SK-N-SH treated with all-trans-retinoic acid at 6 μM for 48 hours (cell line): ENCODE measurements at regions not wholly inside any gene's neighbourhood (a gene's known extent, or its start where the extent isn't known, plus 50 kb on each side); places are given as distances from the start of the nearest gene placed in this dataset.

Source experiments
- ATAC-seq: fragments of 200-7000 bp; cut with Tn5 transposase; 3 replicates; pipeline ENCODE4 v1.9.1; 2020; ENCODE audit warnings: mild to moderate bottlenecking, moderate library complexity
- ARNTL ChIP-seq: fragments of 450-650 bp; formaldehyde crosslinking; IDR thresholded peaks from 2 replicates; pipeline ENCODE4 v1.5.0; 2020; ENCODE audit warnings: low read depth, mild to moderate bottlenecking, moderate library complexity, borderline replicate concordance
- CSDC2 ChIP-seq: fragments of 250-450 bp; sonication (Bioruptor Pico); IDR thresholded peaks from 2 replicates; pipeline ENCODE4 v1.5.0; 2020; ENCODE audit warnings: mild to moderate bottlenecking, moderate library complexity
- ESRRG ChIP-seq: fragments of 250-450 bp; sonication (Bioruptor Pico); IDR thresholded peaks from 2 replicates; pipeline ENCODE4 v1.6.1; 2021; ENCODE audit warnings: mild to moderate bottlenecking
- GLIS3 ChIP-seq: fragments of 250-450 bp; sonication (Bioruptor Pico); IDR thresholded peaks from 2 replicates; pipeline ENCODE4 v1.5.0; 2020; ENCODE audit warnings: mild to moderate bottlenecking, moderate library complexity
- ISL1 ChIP-seq: fragments of 250-450 bp; sonication (Bioruptor Pico); IDR thresholded peaks from 2 replicates; pipeline ENCODE4 v2.1.2; 2022; ENCODE audit warnings: mild to moderate bottlenecking, moderate library complexity
- OSR1 ChIP-seq: fragments of 250-450 bp; sonication (Bioruptor Pico); IDR thresholded peaks from 2 replicates; pipeline ENCODE4 v1.8.0; 2022; ENCODE audit warnings: moderate library complexity, mild to moderate bottlenecking, inconsistent platforms
- PATZ1 ChIP-seq: fragments of 250-450 bp; sonication (Bioruptor Pico); IDR thresholded peaks from 2 replicates; pipeline ENCODE4 v1.8.0; 2020; ENCODE audit warnings: mild to moderate bottlenecking, moderate library complexity, borderline replicate concordance
- PPARA ChIP-seq: fragments of 250-450 bp; sonication (Bioruptor Pico); IDR thresholded peaks from 2 replicates; pipeline ENCODE4 v1.5.0; 2020; ENCODE audit warnings: mild to moderate bottlenecking, borderline replicate concordance
- RARB ChIP-seq: fragments of 250-450 bp; sonication (Bioruptor Pico); IDR thresholded peaks from 2 replicates; pipeline ENCODE4 v1.8.0; 2021; ENCODE audit warnings: mild to moderate bottlenecking, moderate library complexity
- TCF4 ChIP-seq: fragments of 250-450 bp; sonication (Bioruptor Pico); IDR thresholded peaks from 2 replicates; pipeline ENCODE4 v1.8.0; 2021; ENCODE audit warnings: mild to moderate bottlenecking, moderate library complexity, borderline replicate concordance
- TOX ChIP-seq: fragments of 250-450 bp; sonication (Bioruptor Pico); IDR thresholded peaks from 2 replicates; pipeline ENCODE4 v1.8.0; 2021; ENCODE audit warnings: mild to moderate bottlenecking, moderate library complexity, borderline replicate concordance
- TSHZ2 ChIP-seq: fragments of 250-450 bp; sonication (Bioruptor Pico); IDR thresholded peaks from 2 replicates; pipeline ENCODE4 v1.5.0; 2020; ENCODE audit warnings: mild to moderate bottlenecking, moderate library complexity
- ZC3H10 ChIP-seq: fragments of 250-450 bp; sonication (Bioruptor Pico); IDR thresholded peaks from 2 replicates; pipeline ENCODE4 v1.5.1; 2021; ENCODE audit warnings: mild to moderate bottlenecking, moderate library complexity
- ZFP3 ChIP-seq: fragments of 250-450 bp; sonication (Bioruptor Pico); IDR thresholded peaks from 2 replicates; pipeline ENCODE4 v1.5.0; 2020; ENCODE audit warnings: mild to moderate bottlenecking, moderate library complexity
- ZFP30 ChIP-seq: fragments of 450-650 bp; formaldehyde crosslinking; IDR thresholded peaks from 2 replicates; pipeline ENCODE4 v1.5.0; 2022; ENCODE audit warnings: mild to moderate bottlenecking, moderate library complexity
- ZNF565 ChIP-seq: fragments of 450-650 bp; formaldehyde crosslinking; conservative IDR thresholded peaks from 2 replicates; pipeline ENCODE4 v1.5.0; 2020; ENCODE audit warnings: low read depth, mild to moderate bottlenecking, moderate library complexity
- ZNF70 ChIP-seq: fragments of 450-650 bp; formaldehyde crosslinking; IDR thresholded peaks from 2 replicates; pipeline ENCODE4 v1.5.0; 2020; ENCODE audit warnings: mild to moderate bottlenecking, moderate library complexity
- ZNF8 ChIP-seq: fragments of 450-650 bp; formaldehyde crosslinking; IDR thresholded peaks from 2 replicates; pipeline ENCODE4 v1.5.0; 2020; ENCODE audit warnings: mild to moderate bottlenecking, moderate library complexity

GRCh38 chr4:120236873-120237272, 170.2 kb upstream of the MAD2L1 start:
- no peak for ATAC-seq
- TF ChIP-seq ARNTL (CRISPR knock-in tag), result no peak
- TF ChIP-seq TSHZ2 (CRISPR knock-in tag), result no peak
- TF ChIP-seq ZC3H10, result no peak
- no peak for TF ChIP-seq OSR1 (CRISPR knock-in tag)
- no peak for TF ChIP-seq ZNF8
- no peak for TF ChIP-seq ZFP3 (CRISPR knock-in tag)
- TF ChIP-seq, all 23 proteins: peak for 0

GRCh38 chr4:120232050-120232449, 165.4 kb upstream of the MAD2L1 start:
- TF ChIP-seq ZNF70 (no peak), ZFP3 (CRISPR knock-in tag) (no peak), ESRRG (no peak), GLIS3 (CRISPR knock-in tag) (no peak), OSR1 (CRISPR knock-in tag) (no peak), PATZ1 (CRISPR knock-in tag) (no peak), PPARA (CRISPR knock-in tag) (no peak), ZNF8 (no peak), ZC3H10 (no peak), ISL1 (CRISPR knock-in tag) (no peak), TCF4 (CRISPR knock-in tag) (no peak), TSHZ2 (CRISPR knock-in tag) (no peak), CSDC2 (CRISPR knock-in tag) (no peak), RARB (CRISPR knock-in tag) (no peak), ARNTL (CRISPR knock-in tag) (no peak)
- no peak for ATAC-seq

- TF ChIP-seq RARB (CRISPR knock-in tag) (no peak), TSHZ2 (CRISPR knock-in tag) (no peak), OSR1 (CRISPR knock-in tag) (no peak), PATZ1 (CRISPR knock-in tag) (no peak), ZFP3 (CRISPR knock-in tag) (no peak), ZNF565 (no peak), TOX (CRISPR knock-in tag) (no peak), ZFP30 (CRISPR knock-in tag) (no peak), ESRRG (no peak)
Measured at GRCh38 chr4:120228086-120228485, 161.4 kb upstream of the MAD2L1 start.

More at GRCh38 chr4:120228086-120228485, 161.4 kb upstream of the MAD2L1 start:
- ATAC-seq, result no peak
